ENCODE measurements at regions not wholly inside any gene's neighbourhood (a gene's known extent, or its start where the extent isn't known, plus 50 kb on each side); places are given as distances from the start of the nearest gene placed in this dataset.

- TF ChIP-seq, protein P1, sequence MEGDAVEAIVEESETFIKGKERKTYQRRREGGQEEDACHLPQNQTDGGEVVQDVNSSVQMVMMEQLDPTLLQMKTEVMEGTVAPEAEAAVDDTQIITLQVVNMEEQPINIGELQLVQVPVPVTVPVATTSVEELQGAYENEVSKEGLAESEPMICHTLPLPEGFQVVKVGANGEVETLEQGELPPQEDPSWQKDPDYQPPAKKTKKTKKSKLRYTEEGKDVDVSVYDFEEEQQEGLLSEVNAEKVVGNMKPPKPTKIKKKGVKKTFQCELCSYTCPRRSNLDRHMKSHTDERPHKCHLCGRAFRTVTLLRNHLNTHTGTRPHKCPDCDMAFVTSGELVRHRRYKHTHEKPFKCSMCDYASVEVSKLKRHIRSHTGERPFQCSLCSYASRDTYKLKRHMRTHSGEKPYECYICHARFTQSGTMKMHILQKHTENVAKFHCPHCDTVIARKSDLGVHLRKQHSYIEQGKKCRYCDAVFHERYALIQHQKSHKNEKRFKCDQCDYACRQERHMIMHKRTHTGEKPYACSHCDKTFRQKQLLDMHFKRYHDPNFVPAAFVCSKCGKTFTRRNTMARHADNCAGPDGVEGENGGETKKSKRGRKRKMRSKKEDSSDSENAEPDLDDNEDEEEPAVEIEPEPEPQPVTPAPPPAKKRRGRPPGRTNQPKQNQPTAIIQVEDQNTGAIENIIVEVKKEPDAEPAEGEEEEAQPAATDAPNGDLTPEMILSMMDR (IDR thresholded peaks at IDR 0.05; ENCODE audit: low read length), result no peak
- no peak for TF ChIP-seq EZH2 (optimal IDR thresholded peaks at IDR 0.05; ENCODE audit: low read depth, low read length)
These were observed 357.4 kb downstream of the AKAIN1 start for GRCh38 chr18:4839639-4840038.
